HEK293T (cell line): ENCODE measurements at regions not wholly inside any gene's neighbourhood (a gene's known extent, or its start where the extent isn't known, plus 50 kb on each side); places are given as distances from the start of the nearest gene placed in this dataset.

ENCODE experiments used
- CTCF ChIA-PET: fragments of 350-600 bp; formaldehyde crosslinking; extraction: SDS; loops from one replicate; lab custom pipeline; 2021; ENCODE audit warnings: antibody characterized with exemption, inconsistent platforms; lab: Yijun Ruan, JAX
- POLR2A ChIA-PET: fragments of 350-600 bp; formaldehyde crosslinking; extraction: SDS; loops from one replicate; lab custom pipeline; 2020; ENCODE audit warnings: antibody characterized with exemption, inconsistent platforms; lab: Yijun Ruan, JAX
- DNase-seq: peaks from one replicate; pipeline ENCODE4 v3.0.0; 2012; ENCODE audit warnings: mixed read lengths; ENCODE audit errors: extremely low spot score
- ARNT ChIP-seq: fragments of 450-650 bp; IDR thresholded peaks from 2 replicates; pipeline ENCODE4 v1.6.1; 2017; ENCODE audit warnings: mild to moderate bottlenecking
- BHLHE40 ChIP-seq: fragments of 450-650 bp; IDR thresholded peaks from 2 replicates; pipeline ENCODE4 v1.6.1; 2016; ENCODE audit warnings: mild to moderate bottlenecking, moderate library complexity, borderline replicate concordance
- CTBP1 ChIP-seq: fragments of 450-650 bp; IDR thresholded peaks from 2 replicates; pipeline ENCODE4 v1.6.1; 2016; ENCODE audit warnings: borderline replicate concordance
- ELF4 ChIP-seq: fragments of 450-650 bp; IDR thresholded peaks from 2 replicates; pipeline ENCODE4 v1.6.1; 2017; ENCODE audit warnings: antibody characterized with exemption
- FOXA1 ChIP-seq: fragments of 450-650 bp; IDR thresholded peaks from 2 replicates; pipeline ENCODE4 v1.6.1; 2016; ENCODE audit warnings: mild to moderate bottlenecking
- FOXK2 ChIP-seq: fragments of 450-650 bp; IDR thresholded peaks from 2 replicates; pipeline ENCODE4 v1.6.1; 2016; ENCODE audit warnings: mild to moderate bottlenecking
- FOXM1 ChIP-seq: fragments of 450-650 bp; IDR thresholded peaks from 2 replicates; pipeline ENCODE4 v1.6.1; 2017; ENCODE audit warnings: mild to moderate bottlenecking, borderline replicate concordance
- HDGF ChIP-seq: fragments of 450-650 bp; IDR thresholded peaks from 2 replicates; pipeline ENCODE4 v1.6.1; 2017; ENCODE audit warnings: antibody characterized with exemption, borderline replicate concordance
- L3MBTL2 ChIP-seq: fragments of 450-650 bp; conservative IDR thresholded peaks from 2 replicates; pipeline ENCODE4 v1.6.1; 2016; ENCODE audit warnings: mild to moderate bottlenecking
- LEF1 ChIP-seq: fragments of 450-650 bp; IDR thresholded peaks from 2 replicates; pipeline ENCODE4 v1.6.1; 2017; ENCODE audit warnings: mild to moderate bottlenecking, borderline replicate concordance
- NFRKB ChIP-seq: fragments of 450-650 bp; IDR thresholded peaks from 2 replicates; pipeline ENCODE4 v1.6.1; 2016; ENCODE audit warnings: mild to moderate bottlenecking, moderate library complexity
- PKNOX1 ChIP-seq: fragments of 450-650 bp; IDR thresholded peaks from 2 replicates; pipeline ENCODE4 v1.6.1; 2016
- SP1 ChIP-seq: fragments of 450-650 bp; IDR thresholded peaks from 2 replicates; pipeline ENCODE4 v1.6.1; 2017
- SUZ12 ChIP-seq: fragments of 450-650 bp; IDR thresholded peaks from 2 replicates; pipeline ENCODE4 v1.6.1; 2016; ENCODE audit warnings: mild to moderate bottlenecking
- TARDBP ChIP-seq: fragments of 450-650 bp; IDR thresholded peaks from 2 replicates; pipeline ENCODE4 v1.6.1; 2016
- ZNF384 ChIP-seq: fragments of 450-650 bp; IDR thresholded peaks from 2 replicates; pipeline ENCODE4 v1.6.1; 2016

GRCh38 chr14:42854061-42854460, 1247.4 kb downstream of the LRFN5 start:
- no peak for TF ChIP-seq HDGF
- no peak for TF ChIP-seq BHLHE40
- no peak for TF ChIP-seq NFRKB
- TF ChIP-seq SP1: no peak
- TF ChIP-seq ZNF384: no peak
- TF ChIP-seq L3MBTL2: no peak
- no peak for TF ChIP-seq CTBP1
- no peak for TF ChIP-seq ARNT
- no peak for TF ChIP-seq ELF4
- no peak for TF ChIP-seq PKNOX1
- no peak for TF ChIP-seq FOXK2
- TF ChIP-seq FOXA1: no peak
- no peak for TF ChIP-seq LEF1
- TF ChIP-seq SUZ12: no peak
- TF ChIP-seq FOXM1: no peak
- no peak for TF ChIP-seq TARDBP
- no peak for DNase-seq

GRCh38 chr14:42848652-42849051, 1242.0 kb downstream of the LRFN5 start:
- TF ChIP-seq FOXA1 (no peak), ZNF384 (no peak), L3MBTL2 (no peak), FOXK2 (no peak), ARNT (no peak), TARDBP (no peak), HDGF (no peak)
- ChIA-PET CTCF (interaction anchor here (0.6 kb wide), 1 partner anchor 70 kb away, joined by 3 read pairs; no protein-coding TSS in a partner anchor), POLR2A (no interaction called here)
- DNase-seq: no peak

More at GRCh38 chr14:42854061-42854460, 1247.4 kb downstream of the LRFN5 start:
- ChIA-PET CTCF (no interaction called here), POLR2A (no interaction called here)

GRCh38 chr14:42814817-42815216, 1208.1 kb downstream of the LRFN5 start:
- no peak for DNase-seq
- ChIA-PET CTCF (no interaction called here), POLR2A (no interaction called here)
- no peak for TF ChIP-seq SUZ12
- no peak for TF ChIP-seq L3MBTL2
- no peak for TF ChIP-seq FOXM1
- TF ChIP-seq PKNOX1: no peak
- TF ChIP-seq ELF4: no peak
- no peak for TF ChIP-seq ARNT
- no peak for TF ChIP-seq FOXK2
- TF ChIP-seq HDGF: no peak
- no peak for TF ChIP-seq TARDBP
- TF ChIP-seq NFRKB: no peak
- no peak for TF ChIP-seq LEF1
- no peak for TF ChIP-seq CTBP1
- no peak for TF ChIP-seq ZNF384
- no peak for TF ChIP-seq FOXA1
- no peak for TF ChIP-seq SP1
- no peak for TF ChIP-seq BHLHE40

- POLR2A ChIA-PET: no interaction called here
- no peak for DNase-seq
- CTCF ChIA-PET: no interaction called here
- TF ChIP-seq BHLHE40 (no peak), CTBP1 (no peak), NFRKB (no peak), TARDBP (no peak), PKNOX1 (no peak), SP1 (no peak), L3MBTL2 (no peak), ARNT (no peak), FOXA1 (no peak)
Measured at GRCh38 chr14:42806909-42807315, 1200.2 kb downstream of the LRFN5 start.

GRCh38 chr14:42804141-42804540, 1197.5 kb downstream of the LRFN5 start:
- CTCF ChIA-PET: no interaction called here
- DNase-seq: no peak
- POLR2A ChIA-PET: no interaction called here
- TF ChIP-seq TARDBP (no peak), FOXK2 (no peak), NFRKB (no peak), PKNOX1 (no peak), SUZ12 (no peak), FOXM1 (no peak), L3MBTL2 (no peak), FOXA1 (no peak), ELF4 (no peak), CTBP1 (no peak), ZNF384 (no peak), LEF1 (no peak), BHLHE40 (no peak)

GRCh38 chr14:42802346-42802745, 1195.7 kb downstream of the LRFN5 start:
- no peak for TF ChIP-seq TARDBP
- TF ChIP-seq ARNT: no peak
- no peak for TF ChIP-seq PKNOX1
- TF ChIP-seq BHLHE40: no peak
- TF ChIP-seq FOXM1: no peak
- no peak for TF ChIP-seq HDGF
- TF ChIP-seq FOXA1: no peak
- no peak for TF ChIP-seq LEF1
- TF ChIP-seq SUZ12: no peak
- no peak for TF ChIP-seq CTBP1
- no peak for TF ChIP-seq ELF4
- no peak for TF ChIP-seq NFRKB
- no peak for TF ChIP-seq FOXK2
- no peak for TF ChIP-seq L3MBTL2
- TF ChIP-seq SP1: no peak
- no peak for TF ChIP-seq ZNF384
- ChIA-PET POLR2A (no interaction called here), CTCF (no interaction called here)
- no peak for DNase-seq
